HCT116 (cell line): ENCODE measurements at regions not wholly inside any gene's neighbourhood (a gene's known extent, or its start where the extent isn't known, plus 50 kb on each side); places are given as distances from the start of the nearest gene placed in this dataset.

Experiments used
- CEBPB ChIP-seq: IDR thresholded peaks from 2 replicates; pipeline ENCODE4 v1.6.1; 2012; ENCODE audit warnings: low read depth
- EGR1 ChIP-seq: IDR thresholded peaks from 2 replicates; pipeline ENCODE4 v1.6.1; 2012; ENCODE audit warnings: low read depth
- EZH2 ChIP-seq: fragments of 200-600 bp; sonication (generic); IDR thresholded peaks from 2 replicates; pipeline ENCODE4 v1.6.1; 2017; ENCODE audit warnings: antibody characterized with exemption, mixed run types
- EZH2phosphoT487 ChIP-seq: fragments of 200-600 bp; IDR thresholded peaks from 2 replicates; pipeline ENCODE4 v1.6.1; 2018; ENCODE audit warnings: antibody characterized with exemption, borderline replicate concordance
- JUND ChIP-seq: IDR thresholded peaks from 2 replicates; pipeline ENCODE4 v1.6.1; 2012
- POLR2A ChIP-seq: IDR thresholded peaks from 2 replicates; pipeline ENCODE4 v1.7.0; 2011; ENCODE audit warnings: borderline replicate concordance; ENCODE audit not compliant: insufficient read depth, insufficient read length; ENCODE audit errors: extremely low read depth
- POLR2AphosphoS5 ChIP-seq: IDR thresholded peaks from 2 replicates; pipeline ENCODE4 v1.6.1; 2011; ENCODE audit warnings: mild to moderate bottlenecking, low read depth, low read length, moderate library complexity
- RAD21 ChIP-seq: IDR thresholded peaks from 2 replicates; pipeline ENCODE4 v1.6.1; 2012; ENCODE audit warnings: low read depth, mild to moderate bottlenecking
- SRF ChIP-seq: IDR thresholded peaks from 2 replicates; pipeline ENCODE4 v1.6.1; 2012; ENCODE audit warnings: low read depth
- YY1 ChIP-seq: IDR thresholded peaks from 2 replicates; pipeline ENCODE4 v1.6.1; 2011; ENCODE audit warnings: low read length, low read depth, moderate library complexity, mild to moderate bottlenecking; ENCODE audit not compliant: insufficient replicate concordance; ENCODE audit errors: extremely low read depth
- TF ChIP-seq, protein P1 (sequence below), 3 experiments: fragments of 200-600 bp in 1 of 3; sonication (generic) in 1 of 3; IDR thresholded peaks in 2 of 3; conservative IDR thresholded peaks in 1 of 3; 2 replicates each; pipeline ENCODE4 v1.5.1; 2012 to 2017; ENCODE audit warnings: low read depth in 2 of 3, low read length in 2 of 3, antibody characterized with exemption in 1 of 3, borderline replicate concordance in 1 of 3, control low read depth in 1 of 3, mild to moderate bottlenecking in 1 of 3, mixed read lengths in 1 of 3, mixed run types in 1 of 3, moderate library complexity in 1 of 3; ENCODE audit not compliant: insufficient read depth in 1 of 3
- TF ChIP-seq, protein P2 (sequence below): IDR thresholded peaks from 2 replicates; pipeline ENCODE4 v1.6.1; 2011; ENCODE audit warnings: mild to moderate bottlenecking, low read length, moderate library complexity; ENCODE audit not compliant: insufficient replicate concordance; ENCODE audit errors: extremely low read depth

DNA sequence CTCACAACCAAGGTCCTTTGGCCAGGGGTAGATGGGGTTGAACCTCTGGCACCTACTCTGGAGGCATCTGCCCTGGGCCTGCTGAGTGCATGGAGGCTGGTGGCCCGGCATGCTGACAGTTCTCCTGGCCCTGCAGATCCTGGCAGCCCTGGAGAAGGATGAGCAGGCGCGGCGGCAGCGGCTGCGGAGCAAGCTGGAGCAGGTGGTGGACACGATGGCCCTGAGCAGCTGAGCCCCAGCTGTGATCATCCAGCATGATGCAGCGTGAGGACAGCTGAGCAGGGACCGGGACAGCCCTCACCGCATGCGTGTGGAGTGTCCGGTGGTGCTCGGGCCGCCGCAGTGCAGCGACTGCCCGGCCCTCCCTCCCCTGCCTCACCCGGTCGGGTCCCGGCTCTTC, 50.9 kb downstream of the PLXNA1 start:
- TF ChIP-seq EZH2 (no peak), EZH2phosphoT487 (no peak), SRF (no peak), JUND (no peak), CEBPB (no peak), POLR2A (no peak), EGR1 (no peak), POLR2AphosphoS5 (no peak), YY1 (no peak), RAD21 (no peak)
- TF ChIP-seq, protein P1, sequence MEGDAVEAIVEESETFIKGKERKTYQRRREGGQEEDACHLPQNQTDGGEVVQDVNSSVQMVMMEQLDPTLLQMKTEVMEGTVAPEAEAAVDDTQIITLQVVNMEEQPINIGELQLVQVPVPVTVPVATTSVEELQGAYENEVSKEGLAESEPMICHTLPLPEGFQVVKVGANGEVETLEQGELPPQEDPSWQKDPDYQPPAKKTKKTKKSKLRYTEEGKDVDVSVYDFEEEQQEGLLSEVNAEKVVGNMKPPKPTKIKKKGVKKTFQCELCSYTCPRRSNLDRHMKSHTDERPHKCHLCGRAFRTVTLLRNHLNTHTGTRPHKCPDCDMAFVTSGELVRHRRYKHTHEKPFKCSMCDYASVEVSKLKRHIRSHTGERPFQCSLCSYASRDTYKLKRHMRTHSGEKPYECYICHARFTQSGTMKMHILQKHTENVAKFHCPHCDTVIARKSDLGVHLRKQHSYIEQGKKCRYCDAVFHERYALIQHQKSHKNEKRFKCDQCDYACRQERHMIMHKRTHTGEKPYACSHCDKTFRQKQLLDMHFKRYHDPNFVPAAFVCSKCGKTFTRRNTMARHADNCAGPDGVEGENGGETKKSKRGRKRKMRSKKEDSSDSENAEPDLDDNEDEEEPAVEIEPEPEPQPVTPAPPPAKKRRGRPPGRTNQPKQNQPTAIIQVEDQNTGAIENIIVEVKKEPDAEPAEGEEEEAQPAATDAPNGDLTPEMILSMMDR (IDR thresholded peaks at IDR 0.05 in 2 of 3, conservative IDR thresholded peaks at IDR 0.05 in 1 of 3; ENCODE audit: borderline replicate concordance in 1 of 3, insufficient read depth in 1 of 3, low read depth in 2 of 3, low read length in 2 of 3), result no peak
- TF ChIP-seq, protein P2, sequence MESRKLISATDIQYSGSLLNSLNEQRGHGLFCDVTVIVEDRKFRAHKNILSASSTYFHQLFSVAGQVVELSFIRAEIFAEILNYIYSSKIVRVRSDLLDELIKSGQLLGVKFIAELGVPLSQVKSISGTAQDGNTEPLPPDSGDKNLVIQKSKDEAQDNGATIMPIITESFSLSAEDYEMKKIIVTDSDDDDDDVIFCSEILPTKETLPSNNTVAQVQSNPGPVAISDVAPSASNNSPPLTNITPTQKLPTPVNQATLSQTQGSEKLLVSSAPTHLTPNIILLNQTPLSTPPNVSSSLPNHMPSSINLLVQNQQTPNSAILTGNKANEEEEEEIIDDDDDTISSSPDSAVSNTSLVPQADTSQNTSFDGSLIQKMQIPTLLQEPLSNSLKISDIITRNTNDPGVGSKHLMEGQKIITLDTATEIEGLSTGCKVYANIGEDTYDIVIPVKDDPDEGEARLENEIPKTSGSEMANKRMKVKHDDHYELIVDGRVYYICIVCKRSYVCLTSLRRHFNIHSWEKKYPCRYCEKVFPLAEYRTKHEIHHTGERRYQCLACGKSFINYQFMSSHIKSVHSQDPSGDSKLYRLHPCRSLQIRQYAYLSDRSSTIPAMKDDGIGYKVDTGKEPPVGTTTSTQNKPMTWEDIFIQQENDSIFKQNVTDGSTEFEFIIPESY, result no peak
